ENCODE measurements at regions not wholly inside any gene's neighbourhood (a gene's known extent, or its start where the extent isn't known, plus 50 kb on each side); places are given as distances from the start of the nearest gene placed in this dataset.
"Not testable (repeated sequence)": the region's sequence is repeated elsewhere in the genome, so short reads cannot be mapped to it uniquely, and the experiment has no call there.

- no peak for ATAC-seq
These were observed 456.9 kb downstream of the CCER1 start for GRCh38 chr12:90497923-90498545.

GRCh38 chr12:90490355-90490754 is 464.6 kb downstream of the CCER1 start:
- ATAC-seq: no peak

- no peak for ATAC-seq
These were observed 465.8 kb downstream of the CCER1 start for GRCh38 chr12:90489141-90489540.

- no peak for ATAC-seq
These were observed 469.4 kb downstream of the CCER1 start for GRCh38 chr12:90485560-90485959.

- ATAC-seq: no peak
These were observed 470.9 kb downstream of the CCER1 start for GRCh38 chr12:90484094-90484493.

GRCh38 chr12:90481748-90482147 is 473.2 kb downstream of the CCER1 start:
- no peak for ATAC-seq

GRCh38 chr12:90479237-90479636 is 475.7 kb downstream of the CCER1 start:
- ATAC-seq: no peak

GRCh38 chr12:90473831-90474230 is 481.1 kb downstream of the CCER1 start:
- no peak for ATAC-seq

- no peak for ATAC-seq
These were observed 494.3 kb downstream of the CCER1 start for GRCh38 chr12:90460681-90461080.

- ATAC-seq: no peak
These were observed 498.7 kb downstream of the CCER1 start for GRCh38 chr12:90456248-90456647.

- no peak for ATAC-seq
These were observed 499.2 kb downstream of the CCER1 start for GRCh38 chr12:90455756-90456155.

GRCh38 chr12:90449611-90450010 is 505.4 kb downstream of the CCER1 start:
- no peak for ATAC-seq

GRCh38 chr12:90443466-90443865 is 511.5 kb downstream of the CCER1 start:
- ATAC-seq: not testable (repeated sequence)

GRCh38 chr12:90441431-90441830 is 513.5 kb downstream of the CCER1 start:
- no peak for ATAC-seq

GRCh38 chr12:90428881-90429280 is 526.1 kb downstream of the CCER1 start:
- ATAC-seq: no peak

GRCh38 chr12:90428465-90428864 is 526.5 kb downstream of the CCER1 start:
- no peak for ATAC-seq

GRCh38 chr12:90423965-90424364 is 531.0 kb downstream of the CCER1 start:
- no peak for ATAC-seq

GRCh38 chr12:90410962-90411361 is 544.0 kb downstream of the CCER1 start:
- ATAC-seq: no peak

GRCh38 chr12:90407841-90408240 is 547.1 kb downstream of the CCER1 start:
- ATAC-seq: no peak

- ATAC-seq: no peak
These were observed 550.9 kb downstream of the CCER1 start for GRCh38 chr12:90404071-90404470.

GRCh38 chr12:90401185-90401584 is 553.8 kb downstream of the CCER1 start:
- ATAC-seq: no peak

- no peak for ATAC-seq
These were observed 555.6 kb downstream of the CCER1 start for GRCh38 chr12:90399357-90399756.

GRCh38 chr12:90398285-90398836 is 556.6 kb downstream of the CCER1 start:
- no peak for ATAC-seq

- ATAC-seq: no peak
These were observed 558.4 kb downstream of the CCER1 start for GRCh38 chr12:90396556-90396955.

- no peak for ATAC-seq
These were observed 561.3 kb downstream of the CCER1 start for GRCh38 chr12:90393652-90394051.

All from esophagus mucosa (tissue), 1 donor.